NCI-H2227 (cell line): ENCODE measurements at regions not wholly inside any gene's neighbourhood (a gene's known extent, or its start where the extent isn't known, plus 50 kb on each side); places are given as distances from the start of the nearest gene placed in this dataset.
"Not testable (repeated sequence)": the region's sequence is repeated elsewhere in the genome, so short reads cannot be mapped to it uniquely, and the experiment has no call there.

ENCODE experiments used
- DNase-seq: peaks from one replicate; lab custom pipeline; 2025; ENCODE audit not compliant: unreplicated experiment; lab: John Stamatoyannopoulos, UW

DNA sequence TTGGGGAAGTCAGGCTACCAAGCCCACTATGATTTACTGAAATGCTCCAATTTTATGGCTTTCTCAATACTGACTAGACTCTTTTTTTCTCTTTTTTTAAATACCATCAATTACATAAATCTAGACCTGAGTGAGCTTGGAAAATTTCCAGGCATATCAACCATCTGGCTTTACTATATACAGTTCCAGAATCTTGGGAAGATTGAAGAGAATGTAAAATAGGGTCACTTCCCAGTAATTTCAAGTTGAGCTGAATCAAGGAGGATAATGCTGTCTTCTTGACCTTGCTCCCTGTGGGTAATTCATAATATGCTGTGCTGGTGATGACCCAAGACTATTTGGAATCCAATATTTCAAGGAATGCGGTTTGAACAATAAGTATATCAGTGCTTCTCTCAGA lies 108.1 kb downstream of the MAP3K21 start:
- peak; percentile 75 for DNase-seq

DNA sequence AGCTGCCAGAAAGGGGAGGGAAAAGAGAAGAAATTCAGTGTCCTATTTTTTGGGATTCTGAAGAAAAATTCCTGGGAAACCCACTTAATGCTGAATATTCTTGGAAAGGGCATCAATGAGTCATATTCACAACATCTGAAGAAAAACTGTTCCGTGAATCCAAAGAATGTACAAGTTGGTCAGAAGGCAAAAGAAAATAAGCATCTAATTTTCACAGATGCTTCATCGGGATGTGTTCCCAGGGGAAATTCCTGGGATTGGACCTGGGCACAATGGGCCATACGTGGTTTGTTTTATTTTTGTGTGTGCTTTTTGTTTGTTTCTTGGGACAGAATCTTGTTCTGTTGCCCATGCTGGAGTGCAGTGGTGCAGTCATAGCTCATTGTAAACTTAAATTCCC lies 112.2 kb downstream of the MAP3K21 start:
- no peak for DNase-seq

DNA sequence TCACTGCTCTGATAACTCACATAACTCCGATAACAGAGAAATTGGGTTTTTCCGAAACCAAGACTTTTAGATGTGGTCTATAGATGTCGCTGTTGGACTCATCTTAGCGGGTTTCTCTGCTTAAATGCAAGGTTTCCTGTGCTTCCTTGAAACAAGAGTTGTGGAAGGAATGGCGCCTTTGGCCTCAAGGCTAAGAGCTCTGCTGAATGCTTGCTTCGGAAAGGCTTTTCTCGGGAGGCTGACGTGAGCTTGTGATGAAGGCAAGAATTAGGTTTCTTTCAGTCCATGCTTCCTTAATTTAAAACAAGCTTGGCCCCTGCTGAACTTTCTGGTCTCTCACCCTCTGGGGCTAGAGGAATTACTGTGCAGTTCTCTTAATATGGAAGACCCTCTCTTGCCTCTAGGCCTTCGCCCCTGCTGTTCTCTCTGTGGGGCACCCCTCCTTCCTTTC lies 113.5 kb downstream of the MAP3K21 start:
- DNase-seq, result peak; percentile 90

DNA sequence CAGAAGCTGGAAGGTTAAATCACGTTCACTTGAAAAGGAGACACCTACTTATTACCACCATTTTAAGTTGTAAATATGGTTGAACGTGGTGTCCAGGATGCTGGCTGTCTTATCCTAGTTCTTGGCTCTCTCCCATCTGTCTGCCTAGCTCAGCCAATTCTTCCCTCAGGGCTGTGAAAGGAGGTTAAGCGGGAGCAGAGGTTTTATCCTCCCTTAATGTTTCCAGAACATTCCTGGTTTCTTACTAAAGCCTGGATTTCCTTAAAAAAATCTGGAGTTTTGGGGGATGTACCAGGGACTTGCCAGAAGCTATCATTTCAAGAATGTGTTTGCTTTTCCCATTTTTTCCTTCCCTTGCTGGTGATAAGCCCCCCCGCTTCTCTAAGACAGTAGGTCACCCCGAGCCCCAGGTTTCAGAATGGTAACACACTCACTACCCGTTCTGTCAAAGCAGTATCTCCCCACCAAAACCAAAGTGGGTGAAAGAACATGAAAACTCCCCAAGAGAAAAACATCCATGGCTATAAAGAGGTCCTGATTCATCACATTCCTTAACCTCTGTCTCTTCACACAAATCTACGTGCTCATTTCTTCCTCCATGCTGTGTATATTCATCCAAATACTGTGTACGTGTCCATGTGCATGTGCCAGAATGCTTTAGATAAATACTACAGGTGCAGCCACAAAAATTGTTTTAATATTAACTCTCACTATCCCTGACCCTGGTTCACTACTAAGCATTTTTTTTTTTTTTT lies 114.7 kb downstream of the MAP3K21 start:
- DNase-seq, result no peak

DNA sequence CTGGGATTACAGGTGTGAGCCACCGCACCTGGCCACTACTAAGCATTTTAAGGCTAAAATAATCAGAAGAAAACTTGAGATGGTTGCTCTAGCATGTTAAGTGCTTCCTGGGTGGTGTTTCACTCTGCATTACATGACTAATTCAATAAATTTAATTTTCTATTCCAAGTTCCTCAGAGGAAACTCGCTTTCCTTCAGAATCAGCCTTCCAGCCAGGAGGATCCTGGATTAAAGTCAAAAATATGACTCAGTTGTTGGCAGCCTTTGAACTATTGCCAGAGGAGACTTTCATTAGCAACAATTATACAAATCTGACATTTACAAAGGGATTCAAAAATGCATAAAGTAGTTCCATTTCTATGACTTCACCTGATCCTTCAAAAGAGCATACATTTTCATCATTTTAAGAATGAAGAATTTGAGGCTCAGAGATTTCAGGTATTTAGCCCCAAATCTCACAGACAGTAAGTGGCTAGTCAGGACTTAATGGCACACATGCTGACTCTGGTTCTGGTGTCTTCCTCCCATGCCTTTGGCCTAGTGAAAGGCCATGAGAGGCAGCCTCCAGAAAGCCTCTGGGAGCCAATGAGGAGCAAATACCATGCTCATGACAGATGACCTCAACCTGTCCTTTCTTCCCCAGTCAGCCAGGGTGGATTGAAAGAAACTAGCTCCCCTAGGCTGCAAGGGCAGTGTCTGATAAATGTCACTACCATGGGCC lies 115.7 kb downstream of the MAP3K21 start:
- no peak for DNase-seq

DNA sequence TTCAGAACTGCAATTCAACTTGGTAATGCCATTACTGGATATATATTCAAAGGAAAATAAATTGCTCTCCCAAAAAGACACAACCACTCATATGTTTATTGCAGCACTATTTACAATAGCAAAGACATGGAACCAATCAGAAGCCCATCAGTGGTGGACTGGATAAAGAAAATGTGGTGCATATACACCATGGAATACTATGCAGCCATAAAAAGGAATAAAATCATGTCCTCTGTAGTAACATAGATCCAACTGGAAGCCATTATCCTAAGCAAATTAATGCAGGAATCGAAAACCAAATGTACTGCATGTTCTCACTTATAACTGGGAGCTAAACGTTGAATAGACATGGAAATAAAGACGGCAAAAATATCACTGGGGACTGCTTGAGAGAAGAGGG lies 117.0 kb downstream of the MAP3K21 start:
- no peak for DNase-seq

DNA sequence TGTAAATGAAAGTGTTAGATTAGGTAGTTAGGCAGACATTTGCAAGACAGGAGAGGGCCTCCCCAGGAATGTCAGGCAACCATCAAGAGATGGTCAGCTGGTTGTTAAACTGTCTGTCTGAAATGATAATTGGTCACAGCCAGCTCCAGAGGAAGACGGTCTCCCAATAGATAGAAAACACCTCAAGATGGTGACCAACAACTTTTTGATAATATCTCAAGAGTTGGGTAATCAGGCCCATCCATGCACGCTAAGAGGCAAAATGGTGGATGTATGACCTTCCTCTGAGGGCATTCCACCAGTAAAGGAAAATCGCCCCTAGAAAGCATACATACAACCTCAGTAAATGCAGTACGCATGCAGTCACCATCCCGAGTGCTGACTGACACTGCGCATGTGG lies 118.2 kb downstream of the MAP3K21 start:
- DNase-seq, result no peak

DNA sequence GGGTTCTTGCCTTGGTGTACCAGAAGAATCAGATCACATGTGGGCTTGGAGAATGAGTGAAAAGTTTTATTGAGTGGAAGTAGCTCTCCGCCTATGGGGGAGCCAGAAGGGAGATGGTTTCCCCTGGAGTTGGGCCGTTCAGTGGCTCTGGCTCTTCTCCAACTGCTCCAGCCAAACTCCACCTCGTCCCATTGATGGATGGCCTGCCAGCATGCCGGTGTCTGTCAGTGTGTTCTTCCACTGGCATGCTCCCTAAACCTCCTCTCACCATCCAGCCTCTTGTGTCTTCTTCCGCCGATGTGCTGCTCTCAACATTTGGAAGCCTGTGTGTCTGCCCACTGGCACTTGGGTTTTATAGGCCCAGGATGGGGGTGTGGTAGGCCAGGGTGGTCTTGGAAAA lies 119.4 kb downstream of the MAP3K21 start:
- no peak for DNase-seq

DNA sequence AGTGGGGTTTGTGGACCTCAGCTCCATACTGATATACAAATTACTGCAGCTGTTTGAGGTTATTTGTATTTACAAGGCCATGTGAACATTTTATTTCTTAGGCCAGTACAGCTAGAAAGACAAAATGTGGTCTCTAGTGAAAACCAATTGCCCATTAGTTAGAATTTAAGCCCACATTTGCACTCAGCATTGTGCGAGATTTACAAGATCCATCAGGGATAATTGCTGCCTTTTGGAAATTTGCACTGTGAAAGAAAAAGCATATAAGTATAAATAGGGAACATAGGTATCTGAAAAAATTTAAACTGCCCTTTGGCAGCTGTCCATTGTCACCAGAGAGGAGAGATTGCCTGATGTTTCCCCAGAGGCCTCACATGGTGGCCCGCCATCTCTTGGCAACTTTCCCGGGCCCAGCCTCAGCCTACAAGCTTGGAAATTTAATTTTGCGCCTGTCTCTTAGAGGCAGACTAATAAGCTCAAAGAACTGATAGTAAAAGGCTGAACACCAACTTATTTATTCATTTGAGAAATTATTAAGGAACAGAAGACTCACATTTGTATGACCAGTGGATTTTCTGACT lies 120.7 kb downstream of the MAP3K21 start:
- DNase-seq, result peak; percentile 75

DNA sequence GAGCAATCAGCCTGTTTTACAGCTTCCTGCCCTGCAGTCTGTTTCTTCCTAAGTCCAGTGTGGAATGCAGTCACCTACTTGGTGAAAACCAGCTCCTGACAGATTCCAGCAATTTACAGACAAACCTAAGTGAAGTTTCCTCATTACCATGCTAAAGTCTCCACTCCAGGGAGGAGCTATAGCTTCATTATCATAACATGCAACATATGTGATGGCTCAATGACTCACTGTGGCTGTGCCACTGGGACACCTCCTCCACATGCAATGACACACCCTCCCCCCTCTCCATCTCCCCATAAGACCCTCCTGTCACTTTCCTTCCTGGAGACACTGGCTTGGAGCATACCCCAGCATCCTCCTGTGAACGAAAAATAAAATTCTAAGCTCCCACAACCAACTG lies 125.2 kb downstream of the MAP3K21 start:
- no peak for DNase-seq

DNA sequence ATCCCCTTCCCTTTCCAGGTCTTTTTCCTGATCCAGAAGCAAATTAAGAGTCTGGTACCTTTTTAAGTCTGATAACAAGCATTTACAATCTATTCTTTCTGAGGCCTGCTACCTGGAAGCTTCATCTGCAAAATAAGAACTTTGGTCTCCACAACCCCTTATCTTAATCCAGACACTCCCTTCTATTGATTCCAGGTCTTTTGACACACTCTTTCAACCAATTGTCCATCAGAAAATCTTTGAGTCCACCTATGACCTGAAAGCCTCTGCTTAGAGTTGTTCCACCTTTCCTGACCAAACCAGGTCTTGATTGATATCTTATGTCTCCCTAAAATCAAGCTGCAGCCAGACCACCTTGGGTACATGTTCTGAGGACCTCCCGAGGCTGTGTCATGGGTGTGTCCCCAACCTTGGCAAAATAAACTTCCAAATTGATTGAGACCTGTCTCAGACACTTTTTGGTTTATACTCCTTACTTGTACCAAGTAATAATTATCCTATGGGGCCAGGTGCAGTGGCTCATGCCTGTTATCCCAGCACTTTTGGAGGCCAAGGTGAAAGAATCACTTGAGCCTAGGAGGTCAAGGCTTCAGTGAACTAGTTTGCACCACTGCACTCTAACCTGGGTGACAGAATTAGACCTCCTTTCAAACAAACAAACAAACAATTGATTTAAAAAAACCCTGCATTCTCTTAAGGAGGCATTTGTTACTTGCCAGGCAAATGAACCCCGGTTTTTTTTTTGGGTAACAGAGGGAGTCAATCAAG lies 126.1 kb downstream of the MAP3K21 start:
- DNase-seq, result no peak

DNA sequence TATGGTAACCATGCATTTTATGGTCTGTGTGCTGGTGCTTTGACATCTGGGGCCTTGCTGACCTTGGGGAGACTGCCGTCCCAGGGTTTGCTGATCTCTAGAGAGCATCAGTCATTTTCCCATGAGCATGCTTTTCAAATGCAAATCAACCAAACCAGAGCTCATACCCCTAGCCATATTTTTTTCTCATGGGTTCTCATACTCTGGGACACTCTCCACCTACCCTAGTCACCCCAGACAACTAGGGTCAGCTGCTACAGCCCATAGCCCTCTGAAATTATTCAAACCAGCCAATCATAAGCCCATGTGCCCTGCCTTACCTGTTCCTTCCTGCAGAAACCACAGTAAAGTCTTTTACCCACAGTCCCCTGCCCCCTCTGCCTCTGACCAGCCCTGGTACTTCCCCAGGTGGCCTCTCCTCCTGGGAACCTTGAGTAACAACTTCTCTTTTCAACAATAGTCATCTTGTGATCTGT lies 132.0 kb downstream of the MAP3K21 start:
- no peak for DNase-seq

DNA sequence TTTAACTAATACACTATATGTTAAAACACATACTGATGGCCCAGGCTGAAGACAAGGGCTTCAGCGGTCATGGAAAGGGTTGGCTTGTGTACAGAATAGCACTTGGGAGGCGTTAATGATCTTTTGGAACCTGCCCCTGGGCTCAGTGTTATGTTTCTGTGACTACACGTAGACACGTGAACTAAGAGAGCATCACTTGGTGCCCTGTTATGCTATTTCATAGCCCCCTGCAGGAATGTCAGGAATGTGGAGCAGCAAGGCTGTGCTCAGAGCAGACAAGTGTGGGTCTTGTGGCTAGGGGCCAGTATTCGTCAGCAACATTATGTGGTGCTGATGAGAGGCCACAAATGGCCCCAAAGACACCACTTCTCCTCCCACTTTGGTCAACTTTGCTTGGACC lies 132.4 kb downstream of the MAP3K21 start:
- no peak for DNase-seq

DNA sequence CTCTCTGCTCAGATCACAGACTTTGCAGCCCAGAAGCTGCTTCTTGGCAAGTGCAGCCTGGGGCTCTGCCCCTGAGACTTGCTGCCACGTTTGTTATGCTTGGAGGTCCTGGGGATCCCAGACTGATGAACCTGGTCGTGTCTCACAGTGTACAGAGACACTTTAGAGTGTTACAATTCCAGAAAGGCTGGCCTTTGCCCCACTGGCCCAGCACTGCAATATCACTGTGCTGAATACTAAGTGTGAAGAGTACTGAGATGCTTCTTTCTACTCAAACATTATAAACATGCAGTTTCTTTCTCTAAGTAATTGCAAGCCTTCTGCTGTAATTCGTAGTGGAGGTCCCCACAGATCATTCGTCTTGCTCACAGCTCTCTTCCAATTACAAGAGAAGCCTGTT lies 133.2 kb downstream of the MAP3K21 start:
- no peak for DNase-seq

DNA sequence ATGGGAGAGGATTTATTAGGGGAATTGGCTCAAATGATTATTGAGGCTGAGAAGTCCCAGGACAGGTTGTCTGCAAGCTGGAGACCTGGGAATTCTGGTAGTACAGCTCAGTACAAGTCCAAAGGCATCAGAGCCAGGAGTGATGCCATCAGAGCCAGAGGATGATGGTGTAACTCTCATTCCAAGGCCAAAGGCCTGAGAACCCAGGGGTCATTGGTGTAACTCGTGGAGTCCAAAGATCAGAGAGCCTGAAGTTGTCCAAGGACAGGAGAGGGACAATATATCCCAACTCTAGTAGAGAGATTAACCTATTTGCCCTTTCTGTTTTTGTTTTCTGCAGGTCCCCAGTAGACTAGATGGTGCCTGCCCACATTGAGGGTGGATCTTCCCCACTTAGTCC lies 134.3 kb downstream of the MAP3K21 start:
- no peak for DNase-seq

DNA sequence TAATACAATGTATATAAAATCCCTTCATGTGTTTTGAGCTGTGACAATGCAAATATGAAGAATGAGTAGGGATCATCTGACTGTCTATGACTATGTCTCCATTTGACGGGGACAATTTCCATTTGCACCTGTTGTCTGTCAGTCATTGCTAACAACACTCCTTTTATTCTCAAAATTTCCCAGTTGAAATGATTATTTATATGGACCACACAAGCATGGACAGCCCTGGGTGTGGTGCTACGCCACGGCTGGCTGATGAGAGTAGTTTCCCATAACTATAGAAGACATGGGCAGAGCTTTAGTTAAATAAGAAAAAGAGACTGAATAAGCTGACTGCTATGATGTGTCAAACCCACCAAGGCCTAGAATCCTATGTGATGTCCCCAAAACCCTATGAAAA lies 135.8 kb downstream of the MAP3K21 start:
- no peak for DNase-seq

DNA sequence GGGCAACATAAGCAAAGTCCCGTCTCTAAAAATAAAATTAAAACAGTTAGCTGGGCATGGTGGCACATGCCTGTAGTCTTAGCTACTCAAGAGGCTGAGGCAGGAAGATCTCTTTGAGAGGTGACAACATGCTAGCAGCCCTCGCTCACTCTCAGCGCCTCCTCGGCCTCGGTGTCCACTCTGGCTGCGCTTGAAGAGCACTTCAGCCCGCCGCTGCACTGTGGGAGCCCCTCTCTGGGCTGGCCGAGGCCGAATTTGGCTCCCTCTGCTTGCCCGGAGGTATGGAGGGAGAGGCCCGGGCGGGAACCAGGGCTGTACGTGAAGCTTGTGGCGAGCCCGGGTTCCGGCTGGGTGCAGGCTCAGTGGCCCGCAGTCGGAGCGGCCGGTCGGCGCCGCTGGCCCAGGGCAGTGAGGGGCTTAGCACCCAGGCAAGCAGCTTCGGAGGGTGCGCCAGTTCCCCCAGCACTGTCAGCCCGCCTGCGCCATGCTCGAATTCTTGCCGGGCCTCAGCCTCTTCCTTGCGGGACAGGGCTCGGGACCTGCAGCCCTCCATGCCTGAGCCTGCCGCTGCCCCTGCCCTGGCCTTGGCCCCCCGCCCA lies 138.3 kb downstream of the MAP3K21 start:
- DNase-seq, result no peak

DNA sequence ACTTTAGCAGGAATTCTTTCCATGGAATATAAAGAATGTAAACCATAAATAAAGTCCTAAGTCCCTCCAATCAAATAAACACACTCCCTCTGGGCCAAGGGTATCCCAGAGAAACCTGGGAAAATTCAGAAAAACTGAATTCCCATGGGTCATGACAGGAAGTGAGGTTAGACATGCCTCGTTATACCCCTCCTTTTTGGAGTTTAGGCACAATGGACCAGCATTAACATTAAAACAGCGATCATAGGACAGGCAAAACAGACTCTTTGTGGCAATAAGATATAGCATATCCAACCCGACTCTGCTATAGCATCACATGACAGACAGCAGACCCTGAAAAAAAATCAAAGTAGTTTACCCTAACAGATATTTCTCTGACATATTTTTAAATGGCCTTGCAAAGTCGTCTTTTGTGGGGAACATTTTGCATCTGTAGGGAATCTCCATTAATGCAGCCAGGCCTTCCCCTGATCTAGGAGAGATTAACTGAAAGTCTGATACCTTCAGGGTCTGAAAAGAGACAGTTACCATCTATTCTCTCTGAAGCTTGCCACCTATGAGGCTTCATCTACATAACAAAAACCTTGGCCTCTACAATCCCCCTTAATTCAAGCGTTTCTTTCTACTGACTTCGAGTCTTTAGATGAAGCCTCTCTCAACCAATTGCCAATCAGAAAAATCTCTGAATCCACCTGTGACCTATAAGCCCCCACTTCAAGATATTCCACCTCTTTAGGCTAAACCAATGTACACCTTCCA lies 143.0 kb upstream of the KCNK1 start:
- no peak for DNase-seq

DNA sequence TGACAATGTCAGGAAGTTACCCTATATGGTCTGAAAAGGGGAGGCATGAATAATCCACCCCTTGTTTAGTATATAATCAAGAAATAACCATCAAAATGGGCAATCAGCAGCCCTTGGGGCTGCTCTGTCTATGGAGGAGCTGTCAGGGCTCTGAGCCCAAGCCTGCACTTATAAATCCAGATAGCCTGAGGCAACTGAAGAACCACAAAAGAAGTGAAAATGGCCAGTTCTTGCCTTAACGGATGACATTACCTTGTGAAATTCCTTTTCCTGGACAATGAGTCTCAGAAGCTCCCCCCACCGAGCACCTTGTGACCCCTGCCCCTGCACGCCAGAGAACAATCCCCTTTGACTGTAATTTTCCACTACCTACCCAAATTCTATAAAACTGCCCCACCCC lies 142.1 kb upstream of the KCNK1 start:
- DNase-seq, result not testable (repeated sequence)

DNA sequence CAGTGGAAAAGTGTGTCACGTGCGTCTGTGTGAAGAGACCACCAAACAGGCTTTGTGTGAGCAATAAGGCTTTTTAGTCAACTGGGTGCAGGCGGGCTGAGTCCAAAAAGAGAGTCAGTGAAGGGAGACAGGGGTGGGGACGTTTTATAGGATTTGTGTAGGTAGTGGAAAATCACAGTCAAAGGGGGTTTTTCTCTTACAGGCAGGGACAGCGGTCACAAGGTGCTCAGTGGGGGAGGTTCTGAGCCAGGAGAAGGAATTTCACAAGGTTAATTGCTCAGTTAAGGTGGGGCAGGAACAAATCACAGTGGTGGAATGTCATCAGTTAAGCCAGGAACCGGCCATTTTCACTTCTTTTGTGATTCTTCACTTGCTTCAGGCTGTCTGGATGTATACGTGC lies 141.1 kb upstream of the KCNK1 start:
- not testable (repeated sequence) for DNase-seq
